ENCODE measurements at regions not wholly inside any gene's neighbourhood (a gene's known extent, or its start where the extent isn't known, plus 50 kb on each side); places are given as distances from the start of the nearest gene placed in this dataset.
"Not testable (repeated sequence)": the region's sequence is repeated elsewhere in the genome, so short reads cannot be mapped to it uniquely, and the experiment has no call there.

DNA sequence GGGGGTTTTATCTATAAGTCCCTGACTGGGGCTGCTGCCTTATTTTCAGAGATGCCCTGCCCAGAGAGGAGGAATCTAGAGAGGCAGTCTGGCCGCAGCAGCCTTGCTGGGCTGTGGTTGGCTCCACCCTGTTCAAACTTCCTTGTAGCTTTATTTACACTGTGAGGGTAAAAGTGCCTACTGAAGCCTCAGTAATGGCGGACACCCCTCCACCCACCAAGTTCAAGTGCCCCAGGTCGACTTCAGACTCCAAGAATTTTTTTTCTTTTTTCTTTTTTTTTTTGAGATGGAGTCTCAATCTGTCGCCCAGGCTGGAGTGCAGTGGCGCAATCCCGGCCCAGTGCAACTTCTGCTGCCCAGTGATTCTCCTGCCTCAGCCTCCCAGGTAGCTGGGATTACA, 137.3 kb upstream of the MTPN start:
- DNase-seq = not testable (repeated sequence)

DNA sequence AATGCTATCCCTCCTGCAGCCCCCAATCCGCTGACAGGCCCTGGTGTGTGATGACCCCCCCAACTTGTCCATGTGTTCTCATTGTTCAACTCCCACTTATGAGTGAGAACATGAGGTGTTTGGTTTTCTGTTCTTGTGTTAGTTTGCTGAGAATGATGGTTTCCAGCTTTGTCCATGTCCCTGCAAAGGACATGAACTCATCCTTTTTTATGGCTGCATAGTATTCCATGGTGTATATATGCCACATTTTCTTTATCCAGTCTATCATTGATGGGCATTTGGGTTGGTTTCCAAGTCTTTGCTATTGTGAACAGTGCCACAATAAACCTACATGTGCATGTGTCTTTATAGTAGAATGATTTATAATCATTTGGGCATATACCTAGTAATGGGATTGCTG, 131.9 kb upstream of the MTPN start:
- DNase-seq = not testable (repeated sequence)

DNA sequence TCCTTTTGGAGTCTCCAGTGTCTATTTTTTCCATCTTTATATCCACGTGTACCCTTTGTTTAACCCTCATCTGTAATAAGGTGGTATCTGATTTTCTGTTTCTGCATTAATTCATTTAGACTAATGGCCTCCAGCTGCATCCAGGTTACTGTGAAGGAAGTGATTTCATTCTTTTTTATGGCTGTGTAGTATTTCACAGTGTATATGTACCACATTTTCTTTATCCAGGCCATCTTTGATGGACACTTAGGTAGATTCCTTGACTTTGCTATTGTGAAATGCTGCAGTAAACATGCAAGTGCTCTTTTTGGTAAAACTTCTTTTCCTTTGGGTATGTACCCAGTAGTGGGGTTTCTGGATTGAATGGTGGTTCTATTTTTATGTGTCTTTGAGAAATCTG, 128.0 kb upstream of the MTPN start:
- no peak for DNase-seq

DNA sequence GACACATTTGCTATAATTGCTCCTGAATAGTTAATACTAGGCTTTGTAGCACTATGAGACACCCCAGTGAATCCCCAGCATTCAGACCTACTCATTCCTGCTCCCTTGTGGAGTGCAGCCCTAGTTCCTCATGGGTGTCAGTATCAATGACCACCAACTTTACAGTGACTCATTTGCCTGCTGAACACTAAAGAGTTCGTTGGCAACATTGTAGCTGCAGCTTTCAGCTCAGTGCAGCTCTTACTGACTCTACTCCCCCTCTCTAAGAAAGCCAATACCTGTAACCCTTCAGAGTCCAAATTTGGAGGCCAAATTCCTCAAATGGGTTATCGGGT, 127.1 kb upstream of the MTPN start:
- no peak for DNase-seq

DNA sequence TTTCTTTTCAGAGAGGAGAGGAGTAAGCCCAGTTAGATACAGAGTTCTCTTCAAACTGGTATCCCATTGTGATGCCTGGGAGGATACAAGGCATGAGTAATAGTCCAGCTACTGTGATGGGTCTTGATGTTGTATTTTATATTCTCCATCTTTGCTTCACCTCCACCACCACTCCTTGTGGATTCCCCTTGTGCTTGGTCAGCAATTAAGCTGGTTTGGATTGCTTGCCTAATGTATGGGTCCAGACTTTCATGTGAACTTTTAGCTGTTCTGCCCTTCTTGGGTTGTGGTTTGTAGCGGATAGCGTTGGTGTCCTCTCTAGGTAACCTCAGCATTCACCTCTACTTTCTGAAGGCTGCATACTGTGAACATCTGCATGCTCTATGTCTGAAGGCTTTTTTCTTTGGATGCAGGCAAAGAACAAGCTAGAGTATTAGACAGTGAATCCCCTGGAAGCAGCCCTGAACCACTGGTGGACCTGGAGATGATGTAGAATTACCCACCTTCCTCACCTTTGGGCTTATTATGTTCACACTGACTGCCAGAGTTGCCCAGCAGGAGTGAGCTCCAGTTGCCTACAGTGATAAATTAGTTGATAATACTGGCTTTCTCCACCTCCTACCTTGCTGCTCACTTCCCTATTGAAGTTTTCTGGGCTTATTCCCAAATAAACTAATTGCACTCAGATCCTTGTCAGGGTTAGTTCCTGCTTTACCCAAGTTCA, 126.5 kb upstream of the MTPN start:
- DNase-seq = no peak

DNA sequence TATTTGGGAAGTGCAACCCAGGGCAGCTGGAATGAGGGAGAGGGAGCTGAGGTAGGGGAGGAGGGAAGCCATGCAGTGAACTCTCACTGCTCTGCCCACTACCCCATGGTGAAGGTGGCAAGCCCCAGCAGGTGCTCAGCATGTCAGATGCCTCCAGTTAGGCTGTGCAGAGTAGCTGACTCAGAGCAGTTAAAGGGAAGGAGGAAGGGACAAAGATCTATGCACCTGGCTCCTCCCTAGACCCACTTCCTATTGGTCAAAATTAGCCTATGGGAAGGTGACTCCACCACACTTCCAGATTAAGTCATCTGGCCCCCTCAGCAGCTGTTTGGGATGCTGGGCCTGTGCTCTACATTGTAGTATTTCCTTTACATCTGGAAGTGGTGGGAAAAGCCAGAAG, 125.7 kb upstream of the MTPN start:
- no peak for DNase-seq

DNA sequence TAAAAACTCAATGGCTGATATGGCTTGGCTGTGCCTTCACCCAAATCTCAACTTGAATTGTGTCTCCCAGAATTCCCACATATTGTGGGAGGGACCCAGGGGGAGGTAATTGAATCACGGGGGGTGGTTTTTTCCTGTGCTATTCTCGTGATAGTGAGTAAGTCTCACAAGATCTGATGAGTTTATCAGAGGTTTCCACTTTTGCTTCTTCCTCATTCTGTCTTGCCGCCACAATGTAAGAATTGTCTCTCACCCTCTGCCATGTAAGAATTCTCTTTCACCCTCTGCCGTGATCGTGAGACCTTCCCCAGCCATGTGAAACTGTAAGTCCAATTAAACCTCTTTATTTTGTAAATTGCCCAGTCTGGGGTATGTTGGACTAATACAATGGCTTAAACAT, 115.6 kb upstream of the MTPN start:
- not testable (repeated sequence) for DNase-seq

DNA sequence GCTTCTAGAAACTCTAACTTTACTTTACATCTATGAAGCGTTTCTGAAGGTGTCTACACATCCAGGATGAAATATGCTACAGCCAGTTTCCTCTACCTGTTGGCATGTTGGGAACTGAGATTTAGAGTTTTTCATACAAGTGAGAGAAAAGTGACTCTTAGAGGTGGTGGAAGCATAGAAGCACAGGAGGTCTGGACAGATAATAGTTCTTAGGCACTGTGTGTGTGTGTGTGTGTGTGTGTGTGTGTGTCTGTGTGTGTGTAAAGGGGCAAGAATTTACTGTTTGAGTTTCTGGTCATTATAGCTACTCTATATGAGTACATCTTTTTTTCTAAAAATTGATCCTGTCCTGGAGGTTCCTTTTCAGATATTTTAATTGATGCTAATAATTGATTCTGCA, 110.7 kb upstream of the MTPN start:
- DNase-seq = no peak

DNA sequence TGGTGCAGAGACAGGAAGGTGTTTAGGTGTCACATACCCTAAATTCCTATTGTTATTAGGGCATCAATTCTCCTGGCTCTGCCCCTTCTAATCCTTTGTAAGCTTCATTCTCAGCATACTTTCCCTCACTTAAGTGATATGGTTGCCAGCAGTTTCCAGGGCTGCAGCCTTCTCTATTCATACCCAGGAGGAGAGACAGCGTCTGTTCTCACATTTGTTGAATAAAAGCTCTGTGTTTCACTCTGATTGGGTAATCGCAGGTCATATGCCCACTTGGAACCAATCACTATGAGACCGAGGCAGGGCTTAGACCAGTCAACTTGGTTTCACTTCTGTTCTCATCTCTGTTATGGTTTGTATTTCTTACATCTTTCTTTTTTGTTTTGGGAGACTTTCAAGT, 109.6 kb upstream of the MTPN start:
- no peak for DNase-seq

DNA sequence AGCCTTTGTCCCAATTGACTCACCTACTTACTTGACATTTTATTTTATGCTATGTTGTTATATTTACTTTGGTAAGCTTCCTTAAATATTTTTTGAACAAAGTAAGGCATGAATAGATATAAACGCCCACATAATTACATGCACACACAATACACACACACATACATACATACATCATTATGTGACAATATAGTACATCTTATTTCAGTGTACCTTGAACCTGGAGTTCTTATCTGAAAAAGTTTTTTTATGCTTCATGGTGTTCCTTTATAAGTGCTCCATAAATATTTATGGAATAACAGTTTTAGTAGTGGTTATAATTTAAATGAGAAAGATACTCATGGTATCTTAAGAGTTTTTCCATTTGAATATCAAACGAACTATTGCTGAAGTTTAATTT, 102.8 kb upstream of the MTPN start:
- no peak for DNase-seq

DNA sequence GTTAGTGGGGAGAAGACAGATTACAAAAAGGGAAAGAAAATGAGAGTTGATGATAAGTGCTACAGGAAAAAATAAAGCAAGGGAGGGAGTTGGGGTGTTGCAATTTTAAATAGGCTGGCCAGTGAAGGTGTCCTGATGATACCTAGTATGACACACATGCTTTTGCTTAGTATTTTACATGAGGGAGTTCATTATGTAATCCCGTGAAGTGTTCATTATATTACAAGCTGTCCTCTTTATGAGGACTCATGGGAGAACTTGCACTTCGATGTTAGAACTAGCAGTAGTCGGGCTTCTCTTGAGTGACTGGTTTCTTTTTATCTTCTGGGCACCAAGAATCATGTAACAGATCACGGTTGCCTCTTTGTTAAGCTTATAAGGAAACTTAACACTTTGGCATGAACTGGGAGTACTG, 102.3 kb upstream of the MTPN start:
- DNase-seq = no peak

DNA sequence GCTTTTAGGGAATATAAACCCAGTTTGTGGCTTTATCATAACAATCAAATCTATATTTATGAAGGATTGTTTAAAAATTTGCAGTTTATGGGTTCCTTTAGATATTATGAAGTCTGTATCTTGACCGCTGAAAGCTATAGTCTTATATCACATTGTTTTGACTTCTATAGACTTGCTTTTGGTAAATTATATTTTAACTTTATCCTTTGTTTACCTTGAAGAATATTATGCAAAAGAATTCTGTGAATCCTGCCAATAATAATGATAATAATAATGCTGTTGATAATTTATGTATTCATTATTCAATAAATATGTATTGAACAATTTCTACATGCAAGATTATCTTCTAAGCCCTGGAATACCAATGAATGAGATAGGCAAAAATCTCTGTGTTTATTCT, 101.9 kb upstream of the MTPN start:
- DNase-seq = no peak

DNA sequence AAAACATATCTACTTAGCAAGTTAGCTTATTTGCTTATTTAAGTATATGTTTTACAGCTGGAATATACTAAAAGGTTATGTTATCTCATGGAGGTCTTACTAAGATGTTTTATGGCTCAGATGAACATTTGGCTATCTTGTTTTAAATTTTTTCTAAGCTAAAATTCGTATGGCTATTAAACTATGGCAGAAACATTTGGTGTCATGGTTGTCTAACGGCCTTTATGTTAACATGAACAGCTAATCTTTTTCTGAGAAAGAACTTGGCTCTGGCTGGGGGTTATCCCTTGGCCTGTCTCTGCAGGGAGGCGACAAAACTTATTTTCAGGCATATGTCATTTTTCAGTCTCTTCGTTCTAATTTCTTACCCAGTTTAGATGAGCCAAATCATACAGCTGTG, 101.5 kb upstream of the MTPN start:
- no peak for DNase-seq

DNA sequence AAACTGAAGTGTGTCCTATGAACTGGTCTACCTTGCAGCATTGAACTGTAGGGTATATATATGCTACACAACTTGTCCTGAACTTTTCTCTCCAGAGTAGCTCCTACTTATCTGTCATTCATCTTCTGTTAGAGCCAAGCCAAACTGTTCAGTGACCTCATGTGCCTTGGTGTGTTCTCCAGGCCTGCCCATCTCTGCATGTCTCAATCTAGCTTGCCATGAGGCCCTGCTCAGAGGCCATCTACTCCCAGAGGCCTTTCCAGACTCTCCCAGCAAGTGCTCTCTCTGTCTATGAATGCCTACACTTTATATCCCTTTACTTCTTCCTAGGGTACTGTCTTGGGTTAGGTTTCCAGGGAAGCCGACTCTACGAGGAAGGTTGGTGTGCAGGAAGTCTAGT, 99.8 kb upstream of the MTPN start:
- DNase-seq = no peak

DNA sequence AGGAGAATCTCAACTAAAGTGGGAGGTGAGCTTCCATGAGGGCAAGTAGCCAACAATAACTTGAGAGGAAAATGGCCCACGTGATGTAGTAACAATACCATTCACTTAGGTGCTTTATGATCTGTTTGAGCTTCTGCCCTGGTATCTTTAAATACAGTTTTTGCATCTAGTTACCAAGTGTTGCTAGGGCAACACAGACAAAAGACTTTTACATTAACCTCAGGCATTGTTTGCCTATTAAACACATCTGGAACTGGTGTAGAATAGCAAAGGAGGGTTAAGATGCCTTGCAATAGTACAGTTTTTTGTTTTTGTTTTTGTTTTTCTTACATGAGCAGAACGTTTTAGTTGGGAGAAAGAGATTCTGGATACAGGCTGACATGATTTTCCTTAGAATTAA, 97.7 kb upstream of the MTPN start:
- DNase-seq = no peak

DNA sequence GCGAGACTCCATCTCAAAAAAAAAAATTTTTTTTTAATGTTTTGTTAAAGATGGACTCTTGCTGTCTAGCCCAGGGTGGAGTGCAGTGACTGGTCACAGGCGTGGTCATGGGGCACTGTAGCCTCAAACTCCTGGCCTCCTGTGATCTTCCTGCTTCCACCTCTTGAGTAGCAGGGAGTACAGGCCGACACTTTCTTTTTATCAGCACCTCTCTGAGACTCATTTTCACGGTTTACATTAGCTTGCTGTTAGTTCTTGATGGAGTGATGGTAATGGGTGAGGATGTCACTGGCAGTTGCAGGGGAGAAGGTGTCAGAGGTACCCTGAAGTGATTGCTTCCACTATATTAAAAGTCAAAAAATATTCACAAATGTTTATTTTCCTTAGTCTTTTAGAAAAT, 95.3 kb upstream of the MTPN start:
- no peak for DNase-seq

DNA sequence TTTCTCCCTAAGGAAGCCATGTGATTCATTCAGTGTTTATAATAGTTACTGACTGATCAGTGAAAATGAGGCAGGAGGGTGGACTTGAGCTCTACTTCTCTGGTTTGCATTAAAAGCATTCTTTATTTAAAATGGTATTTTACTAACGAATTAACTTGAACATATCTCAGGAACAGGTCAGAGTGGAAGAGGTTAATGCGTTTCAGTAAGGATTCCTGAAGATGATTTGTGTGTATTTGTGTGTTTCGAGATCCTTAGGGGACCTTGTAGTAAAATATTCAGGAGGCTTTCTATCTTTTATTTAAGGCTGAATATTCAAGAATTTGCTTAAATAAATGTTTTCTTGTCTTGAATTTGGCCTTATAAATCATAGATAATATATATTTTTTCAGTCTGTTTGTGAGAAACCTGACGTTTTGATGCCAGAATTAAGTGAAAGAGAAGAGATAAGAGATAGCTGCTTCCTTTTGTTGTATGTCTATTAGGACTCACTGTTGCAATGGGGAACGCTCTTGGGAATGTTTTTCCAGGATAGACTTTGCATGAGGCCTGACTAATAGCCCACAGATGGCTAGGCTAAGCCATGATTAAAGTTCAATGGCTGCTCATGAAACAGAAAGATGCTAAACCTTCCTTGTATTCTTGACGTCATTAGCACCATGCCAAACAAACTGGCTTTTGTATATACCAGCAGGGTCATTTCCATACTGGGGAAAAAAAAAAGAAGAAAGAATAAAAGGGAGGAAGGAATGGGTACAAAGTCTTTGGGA, 93.8 kb upstream of the MTPN start:
- no peak for DNase-seq

DNA sequence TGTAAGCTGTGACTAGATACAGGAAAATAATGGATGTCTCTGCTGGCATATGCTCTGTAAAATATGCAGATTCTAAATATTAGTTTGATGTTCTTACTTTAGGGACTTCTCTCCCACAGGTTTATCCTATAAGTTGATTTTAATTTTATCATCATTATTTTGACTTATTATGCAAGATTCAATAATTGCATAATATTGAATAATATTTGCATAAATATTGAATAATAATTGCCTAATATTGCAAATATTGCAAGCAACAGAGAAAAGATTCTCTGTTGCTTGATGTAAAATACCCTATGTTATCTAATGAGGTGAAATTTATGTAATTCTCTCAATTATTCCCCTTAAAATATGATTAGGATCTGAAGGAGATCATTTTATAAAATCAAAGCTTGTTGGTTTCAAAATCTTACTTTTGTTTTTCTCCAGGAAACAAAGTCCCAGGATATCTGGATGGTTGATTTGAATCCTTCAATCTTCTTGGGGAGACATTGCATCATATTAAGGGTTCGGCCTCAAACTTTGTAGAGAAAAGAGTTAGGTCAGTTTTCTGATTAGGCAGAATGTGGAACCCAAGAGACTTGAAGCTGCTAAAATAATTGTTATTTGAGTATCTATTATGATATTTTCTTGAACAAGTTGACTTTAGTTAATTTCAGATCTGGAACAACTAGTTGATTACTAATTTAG, 92.8 kb upstream of the MTPN start:
- no peak for DNase-seq

DNA sequence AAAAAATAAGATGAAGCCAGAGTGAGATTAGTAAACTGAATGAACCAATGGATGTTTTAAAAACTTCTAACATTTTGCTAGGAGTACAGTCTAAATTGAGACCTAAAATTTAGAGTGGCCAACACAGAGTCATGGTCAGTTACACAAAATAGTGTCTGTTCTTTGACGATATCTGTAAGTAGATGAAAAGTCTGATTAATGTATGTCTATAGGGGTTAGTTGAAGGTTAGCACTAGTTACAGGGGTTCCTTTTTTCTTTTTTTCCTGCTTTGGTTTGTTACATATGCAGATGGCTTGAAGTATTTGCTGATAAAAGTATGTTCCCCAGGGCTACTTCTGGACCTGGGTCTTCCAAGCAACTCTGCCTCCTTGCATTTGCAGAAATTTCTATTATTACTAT, 90.1 kb upstream of the MTPN start:
- no peak for DNase-seq

DNA sequence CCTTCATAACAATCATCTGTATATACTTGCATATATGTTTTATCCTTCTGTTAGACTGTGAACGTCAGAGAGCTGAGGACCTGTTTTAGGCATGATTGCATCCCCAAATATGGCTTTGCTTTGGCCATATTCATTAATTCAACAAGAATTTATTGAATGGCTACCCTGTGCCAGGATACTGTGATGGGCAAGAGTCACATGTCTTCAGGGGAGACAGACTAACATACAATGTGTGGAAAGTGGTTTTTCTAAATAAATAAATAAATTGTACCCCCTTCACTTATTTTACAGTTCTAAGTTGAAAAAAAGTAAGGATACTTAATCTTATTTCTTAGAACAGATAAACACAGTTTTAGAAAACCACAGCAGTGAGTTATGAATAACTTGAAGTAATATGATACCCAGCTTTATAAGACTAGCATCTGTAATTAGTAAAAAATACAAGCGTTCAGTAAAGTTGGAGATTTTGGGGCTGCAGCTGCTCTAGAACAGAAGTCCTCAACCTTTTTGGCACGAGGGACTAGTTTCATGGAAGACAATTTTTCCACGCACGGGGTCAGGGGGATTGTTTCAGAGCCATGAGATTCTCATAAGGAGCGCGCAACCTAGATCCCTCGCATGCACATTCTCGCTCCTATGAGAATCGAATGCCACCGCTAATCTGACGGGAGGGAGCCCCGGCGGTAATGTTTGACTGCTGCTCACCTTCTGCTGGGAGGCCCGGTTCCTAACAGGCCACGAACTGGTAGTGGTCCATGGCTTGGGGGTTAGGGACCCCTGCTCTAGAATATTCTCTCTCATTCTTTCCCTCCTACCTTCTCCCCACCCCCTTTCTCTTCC, 89.4 kb upstream of the MTPN start:
- DNase-seq = no peak

DNA sequence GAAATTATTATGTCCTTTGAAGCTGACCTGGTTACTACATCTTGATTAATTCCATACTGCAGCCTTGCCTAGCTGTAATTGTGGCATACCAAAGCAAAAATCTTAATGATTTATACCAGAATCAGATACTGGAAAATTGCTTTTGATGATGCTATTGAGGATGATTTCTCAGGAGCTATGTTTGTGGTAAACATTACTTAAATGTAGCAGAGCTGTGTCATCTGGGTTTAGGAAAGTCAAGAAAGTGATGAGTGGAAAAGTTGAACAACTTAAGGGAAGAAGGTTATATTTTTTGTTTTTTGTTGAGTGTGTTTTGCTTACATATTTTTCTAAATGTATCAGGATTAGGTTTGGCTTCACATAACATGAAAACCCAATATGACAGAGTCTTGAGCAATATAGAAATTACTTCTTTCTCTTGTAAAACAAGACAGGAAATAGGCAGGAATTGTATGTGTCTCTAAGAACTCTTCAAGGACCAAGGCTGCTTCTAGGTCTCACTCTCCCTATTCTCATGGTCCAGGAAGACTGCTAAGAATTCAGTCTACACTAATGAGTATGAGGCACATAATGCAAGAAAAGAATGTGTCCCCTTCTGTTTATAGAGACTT, 87.6 kb upstream of the MTPN start:
- DNase-seq = no peak

DNA sequence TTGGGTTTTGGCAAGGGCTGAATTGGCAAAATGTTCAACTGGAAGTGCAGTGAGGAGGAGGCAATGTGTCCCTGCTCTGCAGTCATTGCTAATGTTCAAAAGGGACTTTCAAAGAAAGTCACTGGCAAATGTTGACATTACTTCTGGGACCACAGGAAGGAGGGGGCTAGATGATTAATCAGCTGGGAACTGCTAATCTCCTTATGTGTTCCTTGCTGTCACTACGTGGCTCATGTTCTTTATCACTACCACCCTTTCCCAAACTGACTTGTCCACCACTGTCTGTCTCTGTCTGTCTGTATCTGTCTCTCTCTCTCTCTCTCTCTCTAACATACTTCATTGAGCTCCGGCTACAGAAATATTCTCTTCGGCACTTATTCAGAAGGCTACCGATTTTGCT, 86.9 kb upstream of the MTPN start:
- DNase-seq = no peak

DNA sequence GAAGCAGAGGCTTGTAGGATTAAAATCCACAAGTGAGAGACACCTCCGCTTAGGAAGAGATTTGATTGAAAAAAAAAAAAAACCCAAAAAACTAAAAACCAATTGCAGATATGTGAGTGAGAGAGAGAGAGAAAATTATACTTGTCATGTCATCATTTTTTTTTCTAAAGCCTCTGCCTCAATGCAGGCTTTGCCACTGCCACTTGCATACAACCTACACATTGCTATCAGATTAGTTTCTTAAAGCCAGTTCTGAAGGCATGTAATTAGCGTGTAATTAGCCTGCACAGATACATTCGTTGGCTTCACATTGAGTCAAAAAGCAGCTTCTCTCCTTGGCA, 86.1 kb upstream of the MTPN start:
- DNase-seq = no peak
